WTC11 (cell line): ENCODE measurements at regions not wholly inside any gene's neighbourhood (a gene's known extent, or its start where the extent isn't known, plus 50 kb on each side); places are given as distances from the start of the nearest gene placed in this dataset.
A peak's percentile ranks its signal among the peaks of the same experiment; 100 is the strongest.

Experiments
- ATAC-seq: fragments of 200-7000 bp; cut with Tn5 transposase; 2 replicates; pipeline ENCODE4 v1.10.0; 2021; ENCODE audit warnings: mild to moderate bottlenecking, moderate library complexity
- CTCF ChIA-PET: fragments of 300-600 bp; sonication (Branson Sonifier 250); formaldehyde crosslinking; loops from one replicate; lab custom pipeline; 2021; ENCODE audit warnings: antibody characterized with exemption; lab: Charles Lee
- POLR2A ChIA-PET: fragments of 350-600 bp; sonication (Branson Sonifier 250); formaldehyde crosslinking; loops from one replicate; lab custom pipeline; 2021; ENCODE audit warnings: antibody characterized with exemption; lab: Charles Lee
- DNase-seq: peaks from one replicate; pipeline ENCODE4 v3.0.0; 2021; ENCODE audit warnings: low spot score
- H3K27ac Mint-ChIP-seq: 2 replicates; pipeline ENCODE4 v1.8.0; 2021; ENCODE audit warnings: mixed read lengths
- H3K27me3 Mint-ChIP-seq: 2 replicates; pipeline ENCODE4 v1.8.0; 2021; ENCODE audit warnings: low read depth, mild to moderate bottlenecking, moderate library complexity, mixed read lengths
- H3K36me3 Mint-ChIP-seq: 2 replicates; pipeline ENCODE4 v1.8.0; 2021; ENCODE audit warnings: mixed read lengths
- H3K4me1 Mint-ChIP-seq: 2 replicates; pipeline ENCODE4 v1.8.0; 2022; ENCODE audit warnings: mixed read lengths
- H3K4me3 Mint-ChIP-seq: 2 replicates; pipeline ENCODE4 v1.8.0; 2021; ENCODE audit warnings: mild to moderate bottlenecking, moderate library complexity, mixed read lengths
- H3K9me3 Mint-ChIP-seq: 2 replicates; pipeline ENCODE4 v1.8.0; 2021; ENCODE audit warnings: mixed read lengths
- AFF4 ChIP-seq: sonication (generic); formaldehyde crosslinking; IDR thresholded peaks from 2 replicates; pipeline ENCODE4 v1.8.1; 2023; ENCODE audit warnings: mild to moderate bottlenecking, missing genetic modification reagents, borderline replicate concordance
- ERG ChIP-seq: fragments of 250-450 bp; sonication (Bioruptor Pico); IDR thresholded peaks from 2 replicates; pipeline ENCODE4 v1.8.0; 2021; ENCODE audit warnings: mild to moderate bottlenecking
- ETV6 ChIP-seq: sonication (generic); formaldehyde crosslinking; IDR thresholded peaks from 2 replicates; pipeline ENCODE4 v1.8.1; 2022; ENCODE audit warnings: mild to moderate bottlenecking, missing genetic modification reagents
- FOXJ3 ChIP-seq: sonication (generic); formaldehyde crosslinking; IDR thresholded peaks from 2 replicates; pipeline ENCODE4 v1.9.0; 2021; ENCODE audit warnings: missing genetic modification reagents, mild to moderate bottlenecking, borderline replicate concordance
- FOXP4 ChIP-seq: sonication (generic); formaldehyde crosslinking; IDR thresholded peaks from 2 replicates; pipeline ENCODE4 v1.8.0; 2022; ENCODE audit warnings: mild to moderate bottlenecking, missing genetic modification reagents
- GTF2I ChIP-seq: fragments of 250-450 bp; sonication (Bioruptor Pico); conservative IDR thresholded peaks from 2 replicates; pipeline ENCODE4 v1.4.0; 2021; ENCODE audit warnings: mild to moderate bottlenecking
- MXD4 ChIP-seq: fragments of 250-450 bp; sonication (Bioruptor Pico); IDR thresholded peaks from 2 replicates; pipeline ENCODE4 v1.8.0; 2021; ENCODE audit warnings: mild to moderate bottlenecking, moderate library complexity, borderline replicate concordance
- MYBL2 ChIP-seq: sonication (generic); formaldehyde crosslinking; IDR thresholded peaks from 2 replicates; pipeline ENCODE4 v1.8.1; 2023; ENCODE audit warnings: mild to moderate bottlenecking, moderate library complexity, missing genetic modification reagents
- OVOL2 ChIP-seq: fragments of 250-450 bp; sonication (Bioruptor Pico); IDR thresholded peaks from 2 replicates; pipeline ENCODE4 v1.9.0; 2021; ENCODE audit warnings: mild to moderate bottlenecking, borderline replicate concordance
- RORB ChIP-seq: fragments of 250-450 bp; sonication (Bioruptor Pico); IDR thresholded peaks from 2 replicates; pipeline ENCODE4 v1.9.0; 2021; ENCODE audit warnings: mild to moderate bottlenecking
- SMAD4 ChIP-seq: sonication (generic); formaldehyde crosslinking; IDR thresholded peaks from 2 replicates; pipeline ENCODE4 v1.8.0; 2022; ENCODE audit warnings: mild to moderate bottlenecking, missing genetic modification reagents
- TCF7 ChIP-seq: sonication (generic); formaldehyde crosslinking; IDR thresholded peaks from 2 replicates; pipeline ENCODE4 v1.8.0; 2022; ENCODE audit warnings: mild to moderate bottlenecking, low read depth, missing genetic modification reagents, moderate library complexity
- TEAD4 ChIP-seq: sonication (generic); formaldehyde crosslinking; IDR thresholded peaks from 2 replicates; pipeline ENCODE4 v1.8.0; 2022; ENCODE audit warnings: mild to moderate bottlenecking, missing genetic modification reagents
- ZNF138 ChIP-seq: sonication (generic); formaldehyde crosslinking; conservative IDR thresholded peaks from 2 replicates; pipeline ENCODE4 v1.8.1; 2022; ENCODE audit warnings: mild to moderate bottlenecking, moderate library complexity, missing genetic modification reagents
- ZSCAN18 ChIP-seq: fragments of 250-450 bp; sonication (Bioruptor Pico); IDR thresholded peaks from 2 replicates; pipeline ENCODE4 v2.1.2; 2022; ENCODE audit warnings: mild to moderate bottlenecking, moderate library complexity
- TF ChIP-seq, protein P1 (sequence below): sonication (generic); formaldehyde crosslinking; IDR thresholded peaks from 2 replicates; pipeline ENCODE4 v1.8.0; 2022; ENCODE audit warnings: mild to moderate bottlenecking, missing genetic modification reagents
- TF ChIP-seq, protein P2 (sequence below): sonication (generic); formaldehyde crosslinking; IDR thresholded peaks from 2 replicates; pipeline ENCODE4 v1.8.1; 2023; ENCODE audit warnings: mild to moderate bottlenecking, moderate library complexity, missing genetic modification reagents
- TF ChIP-seq, protein P3 (sequence below): sonication (generic); formaldehyde crosslinking; IDR thresholded peaks from 2 replicates; pipeline ENCODE4 v1.8.1; 2023; ENCODE audit warnings: mild to moderate bottlenecking, missing genetic modification reagents

DNA sequence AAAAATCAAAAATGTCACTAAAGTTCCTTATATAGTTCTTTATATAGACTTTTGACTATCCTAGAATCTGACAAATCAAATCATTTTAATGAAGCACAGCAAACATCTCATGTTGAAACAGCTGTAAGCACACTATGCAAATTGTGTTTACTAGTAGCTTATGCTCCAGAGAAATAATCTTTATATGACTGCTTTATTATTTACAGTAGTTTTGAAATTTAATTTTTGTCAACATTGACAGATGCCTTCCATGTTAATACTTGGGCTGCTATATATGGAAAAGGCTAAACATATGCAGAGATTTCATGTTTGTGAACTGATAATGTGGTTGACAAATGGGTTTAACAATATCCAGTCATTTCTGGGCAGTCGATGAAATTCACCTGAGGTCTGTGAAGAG lies 616.8 kb downstream of the TAFA4 start:
- Mint-ChIP-seq H3K4me1 (no peaks in the 10 kb centered on the region), H3K4me3 (no peak overlapping the region), H3K9me3 (peaks cover 28% of the 10 kb centered on the region), H3K27ac (no peak overlapping the region), H3K27me3 (no peaks in the 10 kb centered on the region), H3K36me3 (peaks cover 23% of the 10 kb centered on the region)
- ATAC-seq (no peak), DNase-seq (no peak)
- no peak for TF ChIP-seq RORB (CRISPR knock-in tag)
- TF ChIP-seq MYBL2 (CRISPR knock-in tag): no peak
- CTCF ChIA-PET: no interaction called here
- POLR2A ChIA-PET: no interaction called here

- ChIA-PET CTCF (no interaction called here), POLR2A (no interaction called here)
- no peaks in the 10 kb centered on the region for H3K27me3 Mint-ChIP-seq
- peaks cover 9% of the 10 kb centered on the region for H3K9me3 Mint-ChIP-seq
- no peak overlapping the region for H3K27ac Mint-ChIP-seq
- 0 out of 2 replicates have a peak, but pooled peaks cover 3% of the 10 kb centered on the region for H3K4me1 Mint-ChIP-seq
- H3K36me3 Mint-ChIP-seq: peaks cover 6% of the 10 kb centered on the region; the same call in 1 of the 2 replicates
- DNase-seq (peak; percentile 36), ATAC-seq (peak; percentile 69)
- H3K4me3 Mint-ChIP-seq: no peak overlapping the region
- TF ChIP-seq, protein P1, sequence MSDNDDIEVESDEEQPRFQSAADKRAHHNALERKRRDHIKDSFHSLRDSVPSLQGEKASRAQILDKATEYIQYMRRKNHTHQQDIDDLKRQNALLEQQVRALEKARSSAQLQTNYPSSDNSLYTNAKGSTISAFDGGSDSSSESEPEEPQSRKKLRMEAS: no peak
- TF ChIP-seq FOXP4 (CRISPR knock-in tag) (peak; percentile 23; the same call in 1 of the 2 replicates), ZNF138 (CRISPR knock-in tag) (no peak), TEAD4 (CRISPR knock-in tag) (0 out of 2 replicates have a peak, but pooled peaks have one; percentile 36), SMAD4 (0 out of 2 replicates have a peak, but pooled peaks have one; percentile 40)
These were observed 625.8 kb downstream of the TAFA4 start for GRCh38 chr3:68306571-68306970.

DNA sequence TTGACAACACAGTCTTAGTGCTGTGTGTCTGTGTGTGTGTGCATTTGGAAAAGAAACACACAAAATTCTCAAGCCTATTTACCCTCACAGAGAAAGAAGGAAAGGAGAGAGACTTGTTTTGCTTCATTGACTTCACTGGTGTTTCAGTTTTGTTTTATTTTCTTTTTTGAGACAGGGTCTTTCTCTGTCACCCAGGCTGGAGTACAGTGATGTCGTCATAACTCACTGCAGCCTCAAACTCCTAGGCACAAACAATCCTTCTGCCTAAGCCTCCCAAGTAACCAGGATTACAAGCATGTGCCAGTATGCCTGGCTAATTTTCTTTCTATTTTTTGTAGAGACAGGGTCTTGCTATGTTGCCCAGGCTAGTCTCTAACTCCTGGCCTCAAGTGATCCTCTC lies 636.9 kb downstream of the TAFA4 start:
- no peaks in the 10 kb centered on the region for H3K27me3 Mint-ChIP-seq
- H3K4me3 Mint-ChIP-seq: no peak overlapping the region
- no peaks in the 10 kb centered on the region for H3K4me1 Mint-ChIP-seq
- CTCF ChIA-PET: no interaction called here
- ATAC-seq (no peak), DNase-seq (no peak)
- no peak overlapping the region for H3K27ac Mint-ChIP-seq
- POLR2A ChIA-PET: no interaction called here
- H3K9me3 Mint-ChIP-seq: peaks cover 27% of the 10 kb centered on the region
- H3K36me3 Mint-ChIP-seq: peaks cover 21% of the 10 kb centered on the region
- TF ChIP-seq, protein P2, sequence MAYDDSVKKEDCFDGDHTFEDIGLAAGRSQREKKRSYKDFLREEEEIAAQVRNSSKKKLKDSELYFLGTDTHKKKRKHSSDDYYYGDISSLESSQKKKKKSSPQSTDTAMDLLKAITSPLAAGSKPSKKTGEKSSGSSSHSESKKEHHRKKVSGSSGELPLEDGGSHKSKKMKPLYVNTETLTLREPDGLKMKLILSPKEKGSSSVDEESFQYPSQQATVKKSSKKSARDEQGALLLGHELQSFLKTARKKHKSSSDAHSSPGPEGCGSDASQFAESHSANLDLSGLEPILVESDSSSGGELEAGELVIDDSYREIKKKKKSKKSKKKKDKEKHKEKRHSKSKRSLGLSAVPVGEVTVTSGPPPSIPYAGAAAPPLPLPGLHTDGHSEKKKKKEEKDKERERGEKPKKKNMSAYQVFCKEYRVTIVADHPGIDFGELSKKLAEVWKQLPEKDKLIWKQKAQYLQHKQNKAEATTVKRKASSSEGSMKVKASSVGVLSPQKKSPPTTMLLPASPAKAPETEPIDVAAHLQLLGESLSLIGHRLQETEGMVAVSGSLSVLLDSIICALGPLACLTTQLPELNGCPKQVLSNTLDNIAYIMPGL (CRISPR knock-in tag): no peak
- TF ChIP-seq ETV6 (no peak), OVOL2 (CRISPR knock-in tag) (no peak), ZNF138 (CRISPR knock-in tag) (no peak), ERG (CRISPR knock-in tag) (no peak), ZSCAN18 (CRISPR knock-in tag) (no peak), GTF2I (no peak), FOXJ3 (CRISPR knock-in tag) (no peak), TCF7 (no peak), AFF4 (no peak), MXD4 (CRISPR knock-in tag) (no peak)
- TF ChIP-seq, protein P3, sequence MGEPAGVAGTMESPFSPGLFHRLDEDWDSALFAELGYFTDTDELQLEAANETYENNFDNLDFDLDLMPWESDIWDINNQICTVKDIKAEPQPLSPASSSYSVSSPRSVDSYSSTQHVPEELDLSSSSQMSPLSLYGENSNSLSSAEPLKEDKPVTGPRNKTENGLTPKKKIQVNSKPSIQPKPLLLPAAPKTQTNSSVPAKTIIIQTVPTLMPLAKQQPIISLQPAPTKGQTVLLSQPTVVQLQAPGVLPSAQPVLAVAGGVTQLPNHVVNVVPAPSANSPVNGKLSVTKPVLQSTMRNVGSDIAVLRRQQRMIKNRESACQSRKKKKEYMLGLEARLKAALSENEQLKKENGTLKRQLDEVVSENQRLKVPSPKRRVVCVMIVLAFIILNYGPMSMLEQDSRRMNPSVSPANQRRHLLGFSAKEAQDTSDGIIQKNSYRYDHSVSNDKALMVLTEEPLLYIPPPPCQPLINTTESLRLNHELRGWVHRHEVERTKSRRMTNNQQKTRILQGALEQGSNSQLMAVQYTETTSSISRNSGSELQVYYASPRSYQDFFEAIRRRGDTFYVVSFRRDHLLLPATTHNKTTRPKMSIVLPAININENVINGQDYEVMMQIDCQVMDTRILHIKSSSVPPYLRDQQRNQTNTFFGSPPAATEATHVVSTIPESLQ: no peak
